Activated CD8-positive, alpha-beta memory T cell treated with anti-CD3 and anti-CD28 coated beads, Interleukin-2, amount 50 U/mL, for 24 hours (primary cell): ENCODE measurements at regions not wholly inside any gene's neighbourhood (a gene's known extent, or its start where the extent isn't known, plus 50 kb on each side); places are given as distances from the start of the nearest gene placed in this dataset.

Source experiments
- DNase-seq: peaks from one replicate; pipeline ENCODE4 v3.0.0-alpha.2; 2020; ENCODE audit errors: extremely low read depth

GRCh38 chr4:181672751-181673150 is 570.5 kb upstream of the TENM3 start:
- DNase-seq, result no peak

- DNase-seq, result no peak
These were observed 568.8 kb upstream of the TENM3 start for GRCh38 chr4:181674315-181674875.

GRCh38 chr4:181676546-181676945 is 566.7 kb upstream of the TENM3 start:
- no peak for DNase-seq

- DNase-seq, result no peak
These were observed 566.0 kb upstream of the TENM3 start for GRCh38 chr4:181677201-181677600.

GRCh38 chr4:181677621-181678020 is 565.6 kb upstream of the TENM3 start:
- no peak for DNase-seq

DNA sequence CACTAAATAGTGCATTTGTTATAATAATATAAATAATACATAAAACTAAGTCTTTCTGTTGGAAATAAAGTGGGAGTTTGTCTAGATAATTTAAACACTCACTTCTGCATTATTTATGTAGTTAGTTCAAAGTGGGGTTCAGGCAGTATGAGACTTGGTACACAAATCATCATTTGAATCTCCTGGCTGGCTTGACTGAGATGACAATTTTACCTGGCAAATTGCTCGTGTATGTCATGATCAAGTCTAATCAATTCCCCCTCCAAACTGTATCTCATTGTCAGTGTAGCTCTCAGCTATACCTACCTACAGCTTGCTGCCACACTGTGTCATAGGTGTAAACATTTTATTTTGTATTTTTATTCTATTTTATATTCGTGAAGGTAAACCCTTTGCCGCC is 563.4 kb upstream of the TENM3 start:
- no peak for DNase-seq

- no peak for DNase-seq
These were observed 560.7 kb upstream of the TENM3 start for GRCh38 chr4:181682367-181683047.

DNA sequence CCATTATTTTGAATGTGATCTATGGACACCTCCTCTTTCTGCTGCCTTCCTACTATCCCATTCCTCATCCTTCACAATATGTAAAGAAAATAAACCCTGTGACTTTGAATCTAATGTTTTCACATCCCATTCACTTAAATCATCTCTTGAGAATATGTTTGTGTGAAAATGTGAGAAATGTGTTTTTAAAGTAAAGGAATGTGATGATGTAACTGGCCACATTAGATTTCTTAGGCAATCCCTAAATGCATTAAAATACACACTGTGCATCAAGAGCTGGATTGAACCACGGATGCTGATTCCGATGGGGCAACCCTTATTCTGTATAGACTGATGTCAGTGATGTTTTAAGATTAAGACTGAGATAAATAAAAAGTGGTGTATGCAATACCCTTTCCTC is 558.9 kb upstream of the TENM3 start:
- DNase-seq, result no peak

DNA sequence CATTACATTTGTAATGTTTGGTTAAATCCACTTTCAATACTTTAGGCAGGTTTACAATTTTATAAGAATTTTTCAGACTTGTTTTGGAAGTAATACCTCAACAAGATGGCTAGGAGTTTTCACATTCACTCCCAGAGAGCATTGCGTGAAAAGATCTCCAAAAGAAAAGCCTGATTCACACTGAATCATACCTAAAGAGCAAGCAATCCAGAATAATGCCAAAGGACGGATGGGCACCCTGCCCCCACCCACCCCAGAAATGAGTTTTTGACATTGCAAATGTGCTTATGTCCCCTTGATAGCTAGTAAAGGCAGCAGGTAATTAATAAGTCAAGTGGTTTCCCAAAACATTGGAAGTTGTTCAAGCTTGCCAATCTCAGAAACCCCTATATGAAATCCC is 557.7 kb upstream of the TENM3 start:
- DNase-seq, result no peak

DNA sequence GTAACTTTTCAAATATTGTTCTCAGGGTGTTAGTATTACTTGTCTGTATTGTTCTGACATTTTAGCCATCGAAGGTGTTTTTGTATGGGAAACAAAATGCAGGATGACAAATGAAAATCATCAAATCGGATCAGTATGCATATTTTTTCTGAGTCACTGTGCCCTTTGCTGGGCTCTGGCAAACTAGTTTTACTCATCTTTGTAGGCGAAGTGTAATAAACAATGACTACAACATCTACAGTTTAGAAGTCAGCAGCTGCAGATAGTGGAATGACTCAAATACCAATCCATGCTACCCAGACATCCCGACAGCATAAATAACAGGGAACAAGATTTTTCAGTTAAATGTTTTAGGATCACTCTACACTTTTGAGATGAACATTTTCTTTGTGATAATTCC is 557.3 kb upstream of the TENM3 start:
- no peak for DNase-seq

DNA sequence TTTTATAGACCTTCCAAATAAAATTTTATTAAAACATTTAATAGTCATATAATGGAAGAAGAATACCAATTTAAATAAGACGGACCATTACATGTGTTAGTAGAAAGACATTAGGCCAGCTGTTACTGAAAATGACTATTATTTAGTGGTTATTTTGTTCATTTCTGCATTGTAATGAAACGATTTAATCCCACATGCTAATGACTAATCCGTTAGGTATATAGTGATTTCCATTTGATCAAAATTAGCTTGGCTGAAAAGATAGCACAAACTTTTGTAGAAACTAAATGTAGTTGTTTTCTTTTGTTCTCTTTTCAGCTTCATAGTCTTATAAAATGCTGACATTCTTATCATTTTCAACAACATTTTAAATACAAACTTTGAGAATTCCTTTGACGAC is 556.1 kb upstream of the TENM3 start:
- no peak for DNase-seq

- no peak for DNase-seq
These were observed 554.8 kb upstream of the TENM3 start for GRCh38 chr4:181688432-181688831.

DNA sequence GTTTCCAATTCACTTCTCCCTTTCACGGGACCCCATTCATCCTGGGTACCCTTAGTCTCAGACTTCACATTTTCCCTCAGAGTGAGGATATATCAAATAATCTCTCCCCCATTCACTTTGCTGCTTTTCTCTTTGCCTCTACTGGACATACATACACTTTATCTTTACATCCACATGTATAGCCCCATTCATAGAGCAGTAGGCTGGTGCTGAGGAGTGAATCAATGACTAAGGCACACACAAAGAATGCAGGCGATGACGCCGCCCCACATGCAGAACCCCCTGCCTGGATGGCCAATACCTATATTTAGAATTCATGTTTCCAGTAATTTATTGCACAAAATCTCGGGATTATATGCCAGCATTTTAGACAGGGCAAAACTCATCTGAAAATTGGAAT is 554.3 kb upstream of the TENM3 start:
- DNase-seq, result no peak

- no peak for DNase-seq
These were observed 552.7 kb upstream of the TENM3 start for GRCh38 chr4:181690498-181690897.

GRCh38 chr4:181692965-181693364 is 550.2 kb upstream of the TENM3 start:
- DNase-seq, result no peak

DNA sequence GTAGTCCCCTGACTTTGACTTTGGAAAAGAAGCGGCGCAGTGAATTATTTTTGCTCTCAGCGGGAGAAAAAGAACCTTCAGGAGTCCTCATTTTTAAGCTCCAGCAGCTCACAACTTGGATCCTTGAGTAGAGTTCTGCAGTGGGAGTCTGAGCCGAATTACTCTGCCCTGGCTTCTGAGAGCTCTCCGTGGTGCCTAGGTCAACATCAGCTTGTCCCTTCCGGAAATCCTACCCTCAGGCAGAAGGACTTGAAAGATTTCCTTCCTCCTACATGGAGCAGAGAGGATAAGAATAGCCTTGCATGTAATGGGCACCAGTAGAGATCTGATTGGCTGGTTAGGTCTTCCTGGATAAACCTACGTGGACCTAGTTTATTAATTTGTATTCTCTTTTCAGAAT is 549.7 kb upstream of the TENM3 start:
- no peak for DNase-seq

GRCh38 chr4:181698221-181698620 is 545.0 kb upstream of the TENM3 start:
- DNase-seq, result no peak

- DNase-seq, result no peak
These were observed 542.0 kb upstream of the TENM3 start for GRCh38 chr4:181701214-181701613.

- no peak for DNase-seq
These were observed 541.3 kb upstream of the TENM3 start for GRCh38 chr4:181701894-181702293.

DNA sequence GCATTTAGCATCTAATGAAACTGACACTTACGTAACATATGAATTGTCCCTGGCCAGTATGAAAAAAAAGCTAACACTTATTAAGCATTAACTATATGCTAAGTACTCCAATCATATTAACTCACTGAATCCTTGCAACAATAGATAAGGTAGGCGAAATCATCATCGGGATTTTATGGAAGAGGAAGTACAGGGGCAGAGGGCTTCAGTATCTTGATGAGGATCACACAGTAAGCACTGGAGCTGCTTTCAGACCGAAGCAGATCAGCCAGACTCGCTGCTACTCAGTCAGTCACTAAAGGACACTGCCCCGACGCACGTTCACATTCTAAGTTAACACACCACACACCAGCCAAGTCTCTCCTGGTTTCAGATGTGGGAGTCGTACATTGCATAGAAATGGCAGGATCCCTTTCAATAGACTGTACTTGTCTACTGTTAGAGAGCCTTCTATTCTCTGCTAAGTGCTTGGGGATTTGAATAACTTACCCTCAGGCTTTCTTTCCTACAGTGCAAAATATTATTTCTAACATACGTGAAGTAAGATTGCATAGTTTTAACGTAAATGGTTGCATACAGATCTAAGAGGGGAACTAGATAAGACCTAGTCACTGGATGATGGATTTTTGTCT is 540.2 kb upstream of the TENM3 start:
- no peak for DNase-seq

- no peak for DNase-seq
These were observed 533.1 kb upstream of the TENM3 start for GRCh38 chr4:181710143-181710542.

DNA sequence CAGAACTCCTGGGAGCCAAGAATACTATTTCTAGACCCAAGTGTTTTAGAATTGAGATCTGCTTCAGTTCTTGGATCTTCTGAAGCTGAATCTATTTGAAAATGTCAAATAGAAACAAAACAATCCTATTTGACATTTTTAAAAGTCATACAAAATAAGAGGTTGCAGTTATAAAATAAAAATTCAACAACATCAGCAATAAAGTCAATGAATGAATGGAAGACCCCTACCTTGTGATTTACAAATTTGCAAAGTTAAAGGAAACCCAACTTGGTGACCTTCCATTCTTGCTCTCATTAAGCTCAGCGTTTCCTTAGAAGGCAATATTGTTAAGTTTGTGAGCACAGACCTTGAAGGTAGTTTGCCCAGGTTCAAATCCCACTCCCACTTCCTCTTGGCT is 531.8 kb upstream of the TENM3 start:
- DNase-seq, result no peak

- DNase-seq, result no peak
These were observed 514.8 kb upstream of the TENM3 start for GRCh38 chr4:181728305-181728966.
